A673 (cell line): ENCODE measurements at regions not wholly inside any gene's neighbourhood (a gene's known extent, or its start where the extent isn't known, plus 50 kb on each side); places are given as distances from the start of the nearest gene placed in this dataset.

Experiments
- BruUV-seq: library from RNA; stranded (reverse); fragments of 400-500 nt; replicated peaks from 2 replicates; lab custom pipeline; 2021; lab: Mats Ljungman, UMichigan
- CTCF ChIA-PET: fragments of 300-600 bp; sonication (Branson Sonifier 250); formaldehyde crosslinking; loops from one replicate; lab custom pipeline; 2022; ENCODE audit warnings: antibody characterized with exemption; lab: Charles Lee
- POLR2A ChIA-PET: fragments of 300-600 bp; sonication (Branson Sonifier 250); formaldehyde crosslinking; loops from one replicate; lab custom pipeline; 2022; ENCODE audit warnings: antibody characterized with exemption; ENCODE audit not compliant: low non-redundant PET; lab: Charles Lee
- DNase-seq: peaks from one replicate; pipeline ENCODE4 v3.0.0-alpha.2; 2015; ENCODE audit warnings: low spot score
- H3K27ac ChIP-seq: fragments of 200-600 bp; sonication (generic); 2 replicates; pipeline ENCODE4 v1.5.1; 2016; ENCODE audit warnings: mixed run types, low read depth, mild to moderate bottlenecking, mixed read lengths, antibody characterized with exemption, low read length; ENCODE audit not compliant: poor library complexity, severe bottlenecking
- H3K27me3 ChIP-seq: fragments of 200-600 bp; sonication (generic); replicated peaks from 2 replicates; pipeline ENCODE4 v1.6.1; 2017; ENCODE audit warnings: mixed run types, low read depth, mild to moderate bottlenecking, mixed read lengths, antibody characterized with exemption, low read length; ENCODE audit not compliant: insufficient read depth, poor library complexity
- H3K36me3 ChIP-seq: fragments of 200-600 bp; sonication (generic); 2 replicates; pipeline ENCODE4 v1.6.1; 2016; ENCODE audit warnings: mixed run types, mild to moderate bottlenecking, mixed read lengths, antibody characterized with exemption, low read length; ENCODE audit not compliant: insufficient read depth, poor library complexity, severe bottlenecking
- H3K4me1 ChIP-seq: fragments of 200-600 bp; sonication (generic); 2 replicates; pipeline ENCODE4 v1.6.1; 2017; ENCODE audit warnings: mixed run types, mild to moderate bottlenecking, mixed read lengths, antibody characterized with exemption, low read length; ENCODE audit not compliant: insufficient read depth, poor library complexity, severe bottlenecking
- H3K4me3 ChIP-seq: fragments of 200-600 bp; sonication (generic); 2 replicates; pipeline ENCODE4 v1.5.1; 2016; ENCODE audit warnings: low read depth, mixed run types, mild to moderate bottlenecking, mixed read lengths, low read length; ENCODE audit not compliant: poor library complexity, severe bottlenecking
- H3K9me3 ChIP-seq: fragments of 200-600 bp; sonication (generic); 2 replicates; pipeline ENCODE4 v1.6.1; 2016; ENCODE audit warnings: mixed run types, low read depth, mild to moderate bottlenecking, mixed read lengths, antibody characterized with exemption, low read length; ENCODE audit not compliant: poor library complexity, severe bottlenecking
- CTCF ChIP-seq: fragments of 300-800, 200-600 bp; sonication (generic); conservative IDR thresholded peaks from 2 replicates; pipeline ENCODE4 v1.5.1; 2017; ENCODE audit warnings: low read depth, mild to moderate bottlenecking, antibody characterized with exemption, low read length, moderate library complexity, mixed read lengths
- EZH2 ChIP-seq: fragments of 200-600 bp; sonication (generic); IDR thresholded peaks from 2 replicates; pipeline ENCODE4 v1.6.1; 2017; ENCODE audit warnings: borderline replicate concordance, low read depth, mild to moderate bottlenecking, mixed read lengths, antibody characterized with exemption, low read length; ENCODE audit not compliant: poor library complexity, severe bottlenecking
- intact Hi-C: fragments of 100-400 bp; cut with micrococcal nuclease; formaldehyde crosslinking; loops from one replicate; pipeline ENCODE4 v1.10.0; 2022; ENCODE audit not compliant: unreplicated experiment

- no peak for TF ChIP-seq EZH2
- TF ChIP-seq CTCF, result no peak
- CTCF ChIA-PET, result no interaction called here
- Histone ChIP-seq H3K4me3 (no peak overlapping the region), H3K27ac (no peak overlapping the region), H3K36me3 (no peaks in the 10 kb centered on the region), H3K9me3 (no peaks in the 10 kb centered on the region), H3K27me3 (no peaks in the 10 kb centered on the region), H3K4me1 (no peaks in the 10 kb centered on the region)
- POLR2A ChIA-PET, result no interaction called here
- DNase-seq, result no peak
- no TSS peak for BruUV-seq
- intact Hi-C loops, result no loop called here
These were observed 73.1 kb downstream of the SKA1 start for GRCh38 chr18:50447952-50448351.

GRCh38 chr18:50451100-50451842 lies 76.4 kb downstream of the SKA1 start:
- no peak for TF ChIP-seq CTCF
- TF ChIP-seq EZH2, result no peak
- ChIA-PET POLR2A (no interaction called here), CTCF (no interaction called here)
- Histone ChIP-seq H3K4me3 (no peak overlapping the region), H3K9me3 (no peaks in the 10 kb centered on the region), H3K36me3 (no peaks in the 10 kb centered on the region), H3K27ac (no peak overlapping the region), H3K27me3 (no peaks in the 10 kb centered on the region), H3K4me1 (no peaks in the 10 kb centered on the region)
- intact Hi-C loops, result no loop called here
- no TSS peak for BruUV-seq
- DNase-seq, result no peak

- no peaks in the 10 kb centered on the region for H3K4me1 ChIP-seq
- no peak for TF ChIP-seq EZH2
- TF ChIP-seq CTCF, result no peak
- no peak overlapping the region for H3K4me3 ChIP-seq
- POLR2A ChIA-PET, result no interaction called here
- CTCF ChIA-PET, result no interaction called here
- H3K27ac ChIP-seq, result no peak overlapping the region
- no peaks in the 10 kb centered on the region for H3K36me3 ChIP-seq
- H3K27me3 ChIP-seq, result no peaks in the 10 kb centered on the region
- BruUV-seq, result no TSS peak
- no peaks in the 10 kb centered on the region for H3K9me3 ChIP-seq
- intact Hi-C loops, result no loop called here
- DNase-seq, result no peak
These were observed 78.3 kb downstream of the SKA1 start for GRCh38 chr18:50453014-50453680.
